ENCODE measurements at regions not wholly inside any gene's neighbourhood (a gene's known extent, or its start where the extent isn't known, plus 50 kb on each side); places are given as distances from the start of the nearest gene placed in this dataset.
A peak's percentile ranks its signal among the peaks of the same experiment; 100 is the strongest.

DNA sequence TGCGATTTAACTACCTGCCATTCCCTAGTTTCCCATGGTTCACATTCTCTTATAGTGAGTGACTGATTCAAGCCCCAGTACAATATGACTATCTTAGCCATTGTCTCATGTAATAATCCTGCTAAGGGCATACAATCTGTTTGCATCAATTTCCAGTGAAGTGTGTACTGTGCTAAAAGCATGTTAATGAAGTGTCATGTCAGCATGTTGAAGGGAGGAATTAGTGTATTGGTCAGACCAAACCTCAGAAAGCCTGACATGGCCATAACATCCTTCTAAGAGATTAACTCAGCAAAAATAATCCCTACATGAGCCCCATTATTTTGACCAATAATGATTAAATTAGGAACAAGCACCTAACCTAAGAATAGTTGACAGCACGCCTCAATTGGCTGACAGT lies 442.4 kb downstream of the ENC1 start:
- DNase-seq (ENCODE audit: low read depth in 2 of 2) = no peak

DNA sequence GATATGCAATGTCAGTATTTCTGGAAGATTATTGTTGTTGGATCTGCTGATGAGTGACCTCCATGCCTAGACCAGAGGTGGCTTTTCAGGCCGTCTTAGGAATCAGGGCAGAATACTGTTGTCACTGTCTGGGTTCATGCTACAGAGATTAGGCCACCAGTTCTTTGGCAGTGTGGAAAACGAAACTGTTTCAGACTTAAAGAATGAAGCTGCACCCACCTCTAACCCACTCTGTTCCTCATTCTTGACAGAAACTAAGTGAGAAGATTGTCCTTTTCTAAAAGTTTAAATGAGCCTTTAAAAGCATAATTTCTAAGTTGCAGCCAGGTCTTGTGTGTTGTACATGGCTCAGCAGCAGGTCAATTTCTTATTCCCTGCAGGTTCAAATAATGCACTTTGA lies 444.3 kb downstream of the ENC1 start:
- DNase-seq (ENCODE audit: low read depth in 2 of 2) = no peak

DNA sequence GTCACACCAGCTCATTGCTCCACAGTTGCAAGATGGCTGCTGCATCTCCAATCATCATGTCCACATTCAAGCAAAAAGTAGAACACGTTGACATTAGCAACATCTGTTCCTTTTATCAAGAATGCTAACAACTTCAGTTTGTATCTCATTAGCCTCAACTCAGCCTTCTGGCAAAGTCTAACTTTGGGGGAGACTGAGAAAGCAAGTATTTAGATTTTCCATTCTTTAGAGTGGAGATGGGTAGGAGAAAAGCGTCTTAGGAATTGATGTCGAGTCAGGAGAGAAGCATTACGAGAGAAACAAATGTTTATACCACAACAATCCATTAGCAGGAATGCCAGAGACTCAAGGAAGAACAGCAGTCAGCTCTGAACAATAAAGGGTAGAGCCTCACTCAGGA lies 446.3 kb downstream of the ENC1 start:
- DNase-seq (ENCODE audit: low read depth in 2 of 2) = no peak

DNA sequence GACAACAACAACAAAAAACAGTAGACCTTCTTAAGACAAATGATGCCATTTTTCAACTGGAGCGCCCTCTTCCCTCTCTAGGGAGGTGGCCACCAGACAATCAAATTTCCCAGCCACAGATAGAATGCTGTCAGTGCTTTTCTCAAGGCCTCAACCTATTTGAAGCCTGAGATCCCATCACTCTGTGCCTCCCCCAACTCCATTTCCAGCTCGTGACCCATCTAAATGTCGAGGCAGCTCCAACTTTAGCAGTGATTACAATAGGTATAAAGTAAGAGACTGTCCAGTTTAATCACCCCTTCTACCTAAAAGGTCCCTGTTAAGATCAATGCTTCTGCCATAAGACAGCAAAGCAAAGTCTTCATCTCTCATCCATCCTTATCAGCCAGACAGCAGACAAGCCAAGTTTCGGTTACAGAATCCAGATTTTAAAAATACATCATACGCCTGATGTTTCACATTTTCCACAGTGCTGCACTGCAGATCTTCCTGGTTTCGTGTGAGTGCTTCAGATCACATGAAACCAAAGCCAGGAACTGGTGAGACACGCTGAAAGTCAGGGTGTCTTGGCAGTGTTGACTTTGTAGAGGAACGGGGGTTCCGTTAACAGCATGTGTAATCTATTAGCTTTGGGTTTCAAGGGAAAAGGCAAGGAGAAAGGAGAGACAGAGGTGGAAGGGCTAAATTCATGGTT lies 447.8 kb downstream of the ENC1 start:
- no peak for DNase-seq (ENCODE audit: low read depth in 2 of 2)

DNA sequence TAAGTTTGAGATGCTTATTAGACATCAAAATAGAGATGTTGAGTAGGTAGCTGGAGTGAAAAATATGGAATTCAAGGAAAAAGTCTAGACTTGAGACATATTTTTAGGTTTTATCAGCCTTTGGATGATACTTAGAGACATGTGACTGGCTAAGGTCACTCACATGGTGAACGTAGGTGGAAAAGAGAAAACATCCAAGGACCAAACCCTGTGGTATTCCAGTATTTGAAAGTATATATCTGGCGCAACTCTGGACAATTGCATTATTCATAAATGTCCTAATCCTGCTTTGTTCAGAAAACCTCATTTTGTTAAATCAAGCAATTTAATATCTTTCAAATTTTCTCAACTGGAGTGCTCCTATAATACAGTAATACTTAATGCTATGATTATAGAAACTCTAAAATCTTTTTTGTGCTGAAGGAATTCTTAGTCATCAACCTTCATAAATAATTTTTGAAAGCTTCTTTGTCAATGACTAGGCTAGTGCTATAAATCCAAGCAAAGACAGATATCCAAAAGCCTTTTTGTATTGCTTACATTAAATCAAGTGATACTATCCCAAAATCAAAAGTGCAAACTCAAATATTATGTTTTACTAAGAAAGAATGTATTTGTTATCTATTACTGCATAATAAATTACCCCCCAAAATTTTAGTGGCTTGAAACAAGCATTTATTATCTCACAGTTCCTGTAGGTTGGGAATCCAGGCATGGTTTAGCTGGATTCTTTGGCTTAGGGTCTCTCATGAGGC lies 452.0 kb downstream of the ENC1 start:
- DNase-seq (ENCODE audit: low read depth in 2 of 2) = no peak

DNA sequence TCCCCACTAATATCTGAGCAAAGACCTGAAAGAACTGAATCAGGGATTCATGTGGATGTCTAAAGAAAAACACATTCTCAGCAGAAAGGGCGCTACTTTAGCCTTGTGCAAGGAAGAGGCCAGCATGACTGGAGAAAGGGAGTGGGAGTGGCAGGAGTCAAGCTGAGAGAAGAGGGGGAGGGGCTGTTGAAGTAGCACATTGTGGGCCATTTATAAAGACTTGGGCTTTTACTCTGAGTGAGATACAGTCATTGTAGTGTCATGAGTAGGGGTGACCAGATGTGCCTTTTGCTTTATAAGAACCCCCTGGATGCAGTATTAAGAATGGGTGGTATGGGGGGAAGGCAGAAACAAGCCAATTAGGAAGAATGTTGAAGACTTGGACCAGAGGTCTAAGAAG lies 452.8 kb downstream of the ENC1 start:
- DNase-seq (ENCODE audit: low read depth in 2 of 2) = no peak

DNA sequence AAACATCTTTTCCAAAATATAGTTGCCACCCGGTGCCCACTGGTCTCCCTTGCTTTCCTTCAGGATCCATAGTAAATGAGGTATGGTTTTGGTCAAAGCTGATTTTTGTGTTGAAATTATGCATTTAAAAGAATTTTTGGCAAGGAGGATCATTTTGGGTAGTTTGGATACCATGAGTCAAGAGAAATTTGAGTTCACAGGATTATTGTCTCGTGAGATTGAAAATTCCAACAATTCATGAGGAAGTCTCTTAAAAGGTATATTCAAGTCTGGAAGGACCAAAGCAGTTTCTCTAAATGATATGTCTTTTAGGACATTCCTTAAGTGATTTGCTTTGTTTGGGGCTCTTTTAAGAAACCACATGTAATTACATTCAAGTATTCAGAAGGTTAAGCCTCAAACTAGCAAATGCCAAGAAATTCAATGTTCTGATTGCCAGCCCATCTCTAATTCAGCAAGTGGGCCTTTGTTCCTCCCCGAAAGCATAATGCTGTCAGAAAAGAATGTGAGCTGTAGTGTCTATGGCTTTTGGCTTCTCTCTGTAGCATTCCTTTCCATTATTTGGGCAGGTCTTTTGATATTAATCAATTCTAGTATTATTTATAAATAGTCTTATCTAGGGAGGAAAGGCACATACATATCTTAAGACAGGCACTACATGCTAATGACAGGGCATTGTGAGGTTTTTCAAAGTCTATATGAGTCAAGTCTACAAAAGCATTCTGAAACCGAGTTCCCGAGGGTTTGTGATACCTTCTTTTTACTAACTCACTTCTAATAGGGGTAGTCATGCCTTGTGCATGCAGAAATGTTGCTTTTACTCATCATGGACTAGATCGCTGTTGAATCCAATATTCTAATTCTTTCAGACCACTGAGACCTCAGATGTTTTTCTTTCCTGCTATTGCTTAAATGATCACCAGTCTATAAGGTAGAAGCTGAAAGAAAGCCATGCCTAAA lies 453.9 kb downstream of the ENC1 start:
- no peak for DNase-seq (ENCODE audit: low read depth in 2 of 2)

DNA sequence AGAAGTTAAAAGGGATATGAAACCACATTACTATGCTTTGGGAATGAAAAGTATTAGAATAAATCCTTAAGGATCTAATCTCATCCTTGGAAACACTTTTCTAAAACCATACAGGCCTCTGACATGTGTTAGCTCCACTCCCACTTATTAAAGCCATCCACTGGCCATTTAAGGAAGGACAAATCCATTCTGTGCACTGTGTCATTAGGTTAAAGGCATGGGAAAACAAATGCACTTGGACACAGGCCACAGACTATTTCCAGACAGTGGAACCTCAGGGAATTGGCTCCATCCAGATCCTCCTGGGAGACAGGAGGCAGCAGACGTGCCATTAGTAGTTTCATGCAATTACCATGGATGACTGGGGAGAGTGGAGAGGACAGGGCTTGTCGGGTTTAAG lies 454.9 kb downstream of the ENC1 start:
- no peak for DNase-seq (ENCODE audit: low read depth in 2 of 2)

DNA sequence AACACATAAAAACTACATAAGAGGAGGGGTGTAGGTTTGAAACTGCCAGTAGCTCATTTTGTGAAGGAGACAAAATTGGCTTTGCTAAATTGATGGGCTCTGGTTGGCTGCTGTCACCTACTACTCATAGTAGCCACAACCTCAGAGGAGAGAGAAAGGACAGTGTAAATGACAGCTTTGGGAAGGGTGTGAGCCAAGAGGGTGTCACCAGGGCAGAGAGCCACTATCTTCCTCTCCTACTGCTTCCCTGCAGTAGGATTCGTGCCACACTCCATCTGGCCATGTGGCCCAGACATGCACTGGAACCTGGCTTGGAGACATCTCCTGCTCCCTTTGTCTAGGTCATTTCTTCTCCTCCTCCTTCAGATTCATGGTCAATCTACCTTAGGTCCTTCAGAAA lies 455.9 kb downstream of the ENC1 start:
- no peak for DNase-seq (ENCODE audit: low read depth in 2 of 2)

DNA sequence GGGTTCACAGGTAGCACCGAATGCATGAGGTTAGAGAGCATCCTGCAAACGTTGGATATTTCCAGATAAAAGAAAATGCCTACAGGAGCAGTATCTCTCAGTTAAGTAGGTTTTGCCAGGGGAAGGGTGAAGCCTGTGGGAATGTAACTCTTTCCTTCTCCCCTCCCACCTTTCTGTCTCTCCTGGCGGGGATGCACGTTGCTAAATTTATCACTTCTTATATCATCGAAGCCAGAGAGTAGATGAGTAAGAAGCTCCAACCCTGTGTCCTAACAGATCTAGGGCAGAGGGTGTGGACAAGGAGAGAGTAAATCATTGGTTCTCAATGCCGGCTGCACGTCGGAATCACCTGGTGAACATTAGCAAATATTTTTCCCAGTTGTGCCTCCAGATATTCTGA lies 457.5 kb downstream of the ENC1 start:
- DNase-seq (ENCODE audit: low read depth in 2 of 2) = no peak

DNA sequence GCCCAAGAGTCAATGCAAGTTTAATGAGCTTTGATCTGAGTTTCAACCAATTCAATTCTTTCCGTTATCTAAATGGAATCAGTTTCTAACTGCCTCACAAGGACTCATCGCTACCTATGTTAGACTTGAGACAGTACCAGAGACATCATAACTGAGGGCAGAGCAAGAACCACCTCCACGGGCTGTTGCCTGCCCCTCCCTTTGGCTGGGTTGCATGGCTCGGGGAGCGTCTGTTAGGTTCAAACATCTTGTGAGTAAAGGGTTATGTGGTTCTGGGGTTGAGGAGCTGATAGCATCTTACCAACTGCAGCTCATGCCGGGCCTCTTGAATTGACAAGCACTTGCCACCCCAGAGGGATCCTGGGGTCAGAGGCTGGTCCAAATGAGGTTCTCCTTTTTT lies 457.9 kb downstream of the ENC1 start:
- DNase-seq (ENCODE audit: low read depth in 2 of 2) = no peak

DNA sequence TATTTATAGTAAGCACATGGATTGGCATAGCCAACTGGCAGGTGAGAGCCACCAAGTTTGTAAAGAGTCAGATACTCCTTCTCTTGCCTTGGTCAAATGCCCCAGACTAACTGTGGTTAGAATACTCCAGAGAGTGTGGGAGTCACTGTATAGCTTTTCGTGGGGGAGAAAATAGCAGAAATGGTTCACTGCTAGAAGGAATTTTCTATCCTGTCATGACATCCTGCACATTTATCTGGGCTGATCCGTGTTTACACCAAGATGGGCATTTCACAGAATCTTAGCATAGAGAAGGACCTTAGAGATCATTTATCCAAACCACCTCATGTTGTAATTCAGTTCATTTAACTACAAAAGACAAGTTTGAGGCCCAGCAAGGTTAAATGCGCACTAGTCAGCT lies 460.8 kb downstream of the ENC1 start:
- DNase-seq (ENCODE audit: low read depth in 2 of 2) = no peak

DNA sequence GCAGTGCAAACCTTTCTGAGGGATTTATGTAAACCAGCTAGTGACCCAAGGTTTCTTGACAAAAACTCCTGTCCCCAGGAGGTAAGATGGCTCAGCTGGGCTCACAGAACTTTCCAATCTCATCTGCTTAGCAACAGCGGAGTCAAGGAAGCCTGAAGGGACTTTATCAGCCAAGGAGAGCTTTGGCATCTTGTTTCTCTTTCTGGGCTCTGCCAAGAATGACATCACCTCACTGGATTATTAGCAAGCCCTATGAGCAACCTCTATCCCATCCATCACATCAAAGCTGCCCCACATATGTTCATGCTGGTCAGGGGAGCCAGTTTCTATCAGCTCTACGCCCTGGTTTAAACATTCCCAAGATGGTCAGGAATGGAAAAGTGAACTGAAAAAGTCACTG lies 461.3 kb downstream of the ENC1 start:
- peak in 1 of 2 donors; percentile 22 for DNase-seq (ENCODE audit: low read depth in 2 of 2)

DNA sequence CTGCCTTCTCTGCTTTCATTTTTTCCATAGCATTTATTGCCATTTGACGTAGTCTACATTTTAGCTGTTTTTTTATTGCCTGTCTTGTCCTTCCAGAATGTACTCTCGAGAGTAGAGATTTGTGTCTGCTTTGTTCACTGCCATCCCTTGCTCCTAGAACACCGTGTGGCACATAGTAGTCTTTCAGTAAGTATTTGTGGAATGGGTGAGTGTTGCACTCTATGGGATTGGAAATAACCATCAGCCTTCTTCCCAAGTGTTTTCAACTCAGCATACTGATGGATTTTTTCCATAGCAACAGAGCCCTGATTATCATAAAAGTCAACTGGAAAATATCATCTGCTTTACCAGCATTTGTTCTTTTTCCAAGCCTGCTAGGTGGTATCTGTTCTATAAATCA lies 462.6 kb downstream of the ENC1 start:
- DNase-seq (ENCODE audit: low read depth in 2 of 2) = no peak

DNA sequence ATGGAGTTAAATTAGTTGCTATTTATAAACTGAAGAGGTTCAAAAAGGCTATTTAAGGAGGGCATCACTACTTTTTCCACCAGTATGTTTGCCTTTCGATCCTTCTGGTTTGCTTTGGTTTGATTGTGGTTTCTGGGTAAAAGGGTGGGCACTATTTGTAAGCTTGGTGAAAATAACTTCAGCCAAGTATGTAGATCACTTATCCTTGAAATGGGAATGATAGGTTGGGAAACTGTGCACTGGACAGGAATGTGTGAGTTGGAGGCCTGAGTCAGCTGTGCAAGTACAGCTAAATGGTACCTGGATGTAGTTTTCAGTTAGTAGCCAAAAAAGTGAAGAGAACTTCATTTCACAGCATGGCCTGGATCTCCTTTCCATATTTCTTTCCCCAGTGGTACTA lies 466.2 kb downstream of the ENC1 start:
- no peak for DNase-seq (ENCODE audit: low read depth in 2 of 2)

DNA sequence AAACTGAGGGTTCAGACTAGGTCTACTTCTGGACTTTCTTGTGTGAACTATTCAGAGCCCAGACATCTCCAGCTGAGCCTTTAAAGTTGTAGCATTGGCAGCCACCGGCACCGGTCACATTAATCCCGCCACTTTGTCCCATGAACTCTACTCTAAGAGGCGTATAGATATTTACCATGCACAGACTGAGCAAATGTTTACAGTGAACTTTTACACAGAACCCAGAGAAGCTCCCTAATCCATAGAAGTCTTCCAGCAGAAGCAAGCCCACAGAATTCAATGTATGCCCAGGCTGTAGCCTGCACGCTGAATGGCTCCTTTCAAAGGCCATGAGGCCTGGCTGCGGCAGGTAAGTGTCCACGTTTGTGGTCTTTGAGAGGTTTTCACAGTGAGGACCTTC lies 466.9 kb downstream of the ENC1 start:
- no peak for DNase-seq (ENCODE audit: low read depth in 2 of 2)

DNA sequence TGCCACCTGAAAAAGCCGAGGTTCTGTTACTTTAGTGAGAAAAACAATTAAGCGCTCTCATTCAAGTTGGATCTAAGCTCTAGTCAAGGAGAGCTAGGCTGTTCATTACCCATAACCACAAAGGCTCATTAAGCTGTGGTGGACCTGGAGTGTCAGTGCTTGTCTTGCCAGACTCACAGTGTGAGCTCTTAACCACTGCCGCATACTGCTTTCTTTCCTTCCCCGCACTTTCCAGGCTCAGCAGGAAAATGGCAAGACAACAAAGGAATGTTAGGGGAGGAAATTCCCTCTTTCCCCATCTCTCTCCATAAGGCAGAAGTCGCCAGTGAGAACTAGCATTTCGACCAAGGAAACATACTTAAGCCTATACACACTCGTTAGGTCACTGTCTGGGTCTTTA lies 467.3 kb downstream of the ENC1 start:
- DNase-seq (ENCODE audit: low read depth in 2 of 2) = no peak

DNA sequence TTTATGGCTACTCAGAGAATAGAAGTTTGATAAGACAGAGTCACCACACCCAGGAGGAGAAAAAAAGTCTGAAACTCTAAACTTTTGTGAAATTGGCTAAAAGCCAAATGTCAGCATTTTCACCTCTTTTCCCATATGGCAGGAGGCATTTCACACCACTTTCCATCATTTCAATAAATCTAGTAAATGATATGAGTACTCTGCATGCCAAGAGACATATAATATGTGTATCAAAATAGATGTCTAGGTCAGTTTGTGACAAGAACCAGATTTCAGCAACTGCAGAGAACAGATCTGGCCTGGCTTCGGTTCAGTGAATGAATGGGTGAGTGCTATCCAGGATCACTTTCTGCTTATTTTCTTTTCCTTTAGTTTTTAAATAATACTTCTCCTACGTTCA lies 470.8 kb downstream of the ENC1 start:
- DNase-seq (ENCODE audit: low read depth in 2 of 2) = no peak

DNA sequence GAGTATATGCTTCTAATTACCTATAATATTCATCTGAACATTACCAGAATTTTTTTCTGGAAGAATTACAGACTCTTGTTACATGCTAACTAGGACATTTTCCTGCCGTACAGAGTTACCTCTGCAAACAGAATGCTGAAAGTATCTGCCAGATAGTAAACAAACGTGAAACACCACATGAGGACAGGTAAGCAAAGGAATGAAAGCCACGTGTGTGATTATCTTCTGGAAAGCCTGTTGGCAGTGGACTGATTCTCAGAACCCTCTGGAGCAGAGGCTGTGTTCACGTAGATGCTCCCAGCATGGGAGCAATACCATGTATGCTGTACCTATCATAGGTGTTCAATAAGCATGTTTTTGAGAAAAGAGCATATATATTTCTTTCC lies 472.6 kb downstream of the ENC1 start:
- DNase-seq (ENCODE audit: low read depth in 2 of 2) = no peak

DNA sequence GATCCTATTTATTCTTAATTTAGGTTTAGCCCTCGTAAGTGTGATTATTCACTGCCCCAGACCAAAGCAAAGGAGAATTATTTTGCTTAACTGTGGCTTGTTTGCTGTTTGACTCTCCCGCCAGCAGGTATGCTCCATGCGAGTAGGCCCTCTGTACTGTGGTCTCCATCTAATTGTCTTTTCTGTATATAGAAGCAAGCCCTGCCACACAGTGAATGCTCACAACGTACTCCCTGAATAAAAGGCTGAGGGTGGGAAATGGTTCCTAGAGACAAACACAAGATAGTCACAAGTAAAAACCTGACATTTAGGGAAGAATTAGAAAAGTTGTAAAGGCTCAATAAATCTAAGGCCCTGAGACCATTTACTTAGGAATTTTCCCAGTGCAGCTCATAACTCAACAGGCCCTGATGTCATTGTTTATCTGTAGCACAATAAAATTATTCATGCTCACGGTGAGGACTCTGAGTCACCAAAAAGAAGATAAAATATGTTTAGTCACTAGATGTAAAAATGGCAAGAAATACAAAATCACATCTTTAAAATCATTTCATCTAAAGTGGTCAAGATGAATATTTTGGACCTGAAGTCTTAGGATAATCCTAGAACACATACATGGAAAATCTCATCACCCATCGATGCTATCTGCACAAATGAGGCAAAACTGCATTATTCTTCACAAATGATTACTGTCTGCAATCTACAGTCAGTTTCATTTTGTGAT lies 473.2 kb downstream of the ENC1 start:
- DNase-seq (ENCODE audit: low read depth in 2 of 2) = peak in 1 of 2 donors; percentile 80

DNA sequence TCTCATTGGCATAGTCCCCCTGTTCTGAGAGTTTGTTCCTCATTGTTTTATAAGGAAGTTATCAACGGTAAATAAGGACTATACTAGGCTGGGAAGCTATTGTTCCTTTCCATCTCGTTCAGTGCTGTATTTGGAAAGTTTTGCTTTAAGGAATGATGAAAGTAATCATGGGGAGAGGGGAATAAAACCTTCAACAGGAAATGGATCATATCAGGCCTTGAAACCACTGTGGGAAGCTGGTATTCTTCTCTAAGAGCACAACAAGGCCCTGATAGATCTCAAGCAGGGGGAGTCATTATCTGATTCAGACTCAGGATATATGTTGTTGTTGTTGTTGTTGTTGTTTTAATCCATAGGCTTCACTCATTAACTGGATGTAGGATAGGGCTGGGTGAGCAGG lies 474.5 kb downstream of the ENC1 start:
- peak in 1 of 2 donors; percentile 75 for DNase-seq (ENCODE audit: low read depth in 2 of 2)
